ENCODE measurements at regions not wholly inside any gene's neighbourhood (a gene's known extent, or its start where the extent isn't known, plus 50 kb on each side); places are given as distances from the start of the nearest gene placed in this dataset.

GRCh38 chr7:142593106-142593505 lies 156.2 kb upstream of the PRSS1 start:
- ChIA-PET POLR2A (no interaction called here), CTCF (interaction anchor here (1.2 kb wide), 1 partner anchor 11 kb away, joined by 3 read pairs; no protein-coding TSS in a partner anchor)
- Mint-ChIP-seq H3K4me1 (no peaks in the 10 kb centered on the region), H3K27me3 (ENCODE audit: low read depth) (no peaks in the 10 kb centered on the region), H3K4me3 (no peak overlapping the region), H3K27ac (no peak overlapping the region), H3K36me3 (no peaks in the 10 kb centered on the region), H3K9me3 (no peaks in the 10 kb centered on the region)
- DNase-seq (ENCODE audit: low spot score) (no peak), ATAC-seq (no peak)
- no peak for TF ChIP-seq ERG (CRISPR knock-in tag; IDR thresholded peaks at IDR 0.05)
- TF ChIP-seq NR2C2 (CRISPR knock-in tag; IDR thresholded peaks at IDR 0.05), result no peak
- TF ChIP-seq ZNF121 (CRISPR knock-in tag; IDR thresholded peaks at IDR 0.05), result no peak
- no peak for TF ChIP-seq CBFB (CRISPR knock-in tag; IDR thresholded peaks at IDR 0.05; ENCODE audit: low read depth)
- no peak for TF ChIP-seq ZNF232 (CRISPR knock-in tag; IDR thresholded peaks at IDR 0.05)
- no peak for TF ChIP-seq AFF4 (CRISPR knock-in tag; IDR thresholded peaks at IDR 0.05; ENCODE audit: borderline replicate concordance)
- TF ChIP-seq MAX (CRISPR knock-in tag; IDR thresholded peaks at IDR 0.05), result no peak
- TF ChIP-seq ATF2 (CRISPR knock-in tag; IDR thresholded peaks at IDR 0.05; ENCODE audit: borderline replicate concordance, low read depth), result no peak
- TF ChIP-seq IRF2 (CRISPR knock-in tag; IDR thresholded peaks at IDR 0.05; ENCODE audit: borderline replicate concordance, low read depth), result no peak
- TF ChIP-seq ARID4B (CRISPR knock-in tag; IDR thresholded peaks at IDR 0.05; ENCODE audit: borderline replicate concordance), result no peak
- TF ChIP-seq E2F4 (CRISPR knock-in tag; IDR thresholded peaks at IDR 0.05; ENCODE audit: borderline replicate concordance, low read depth), result no peak
- no peak for TF ChIP-seq E2F1 (CRISPR knock-in tag; IDR thresholded peaks at IDR 0.05)
- no peak for TF ChIP-seq ZNF219 (CRISPR knock-in tag; IDR thresholded peaks at IDR 0.05; ENCODE audit: borderline replicate concordance)
- no peak for TF ChIP-seq ZNF281 (CRISPR knock-in tag; IDR thresholded peaks at IDR 0.05)
- no peak for TF ChIP-seq USF2 (CRISPR knock-in tag; IDR thresholded peaks at IDR 0.05)
- TF ChIP-seq ZNF425 (CRISPR knock-in tag; conservative IDR thresholded peaks at IDR 0.05), result no peak
- TF ChIP-seq EMX1 (CRISPR knock-in tag; IDR thresholded peaks at IDR 0.05), result no peak
